IMR-90 (cell line): ENCODE measurements at regions not wholly inside any gene's neighbourhood (a gene's known extent, or its start where the extent isn't known, plus 50 kb on each side); places are given as distances from the start of the nearest gene placed in this dataset.

Source experiments
- ATAC-seq: fragments of 200-7000 bp; cut with Tn5 transposase; 2 replicates; pipeline ENCODE4 v1.9.1; 2020; ENCODE audit warnings: low read depth, mild to moderate bottlenecking, moderate library complexity
- BruUV-seq: library from RNA; stranded (reverse); fragments of 400-500 nt; replicated peaks from 2 replicates; lab custom pipeline; 2021; lab: Mats Ljungman, UMichigan
- CTCF ChIA-PET: fragments of 300-600 bp; formaldehyde crosslinking; extraction: SDS; loops from one replicate; lab custom pipeline; 2021; ENCODE audit warnings: antibody characterized with exemption; lab: Yijun Ruan, JAX
- POLR2A ChIA-PET: fragments of 300-600 bp; sonication (Branson Sonifier 250); formaldehyde crosslinking; loops from one replicate; lab custom pipeline; 2022; ENCODE audit warnings: antibody characterized with exemption; ENCODE audit not compliant: unreplicated experiment; lab: Charles Lee
- DNase-seq: peaks from one replicate; pipeline ENCODE4 v3.0.0; 2013
- H2AFZ ChIP-seq: replicated peaks from 2 replicates; pipeline ENCODE3; 2013; ENCODE audit warnings: low read length, mild to moderate bottlenecking; ENCODE audit not compliant: poor library complexity
- H2AK5ac ChIP-seq: 2 replicates; pipeline ENCODE4 v1.6.1; 2013; ENCODE audit warnings: low read depth, low read length, inconsistent platforms
- H2AK9ac ChIP-seq: replicated peaks from 2 replicates; pipeline ENCODE3; 2013; ENCODE audit warnings: mild to moderate bottlenecking, low read depth, low read length, moderate library complexity; ENCODE audit not compliant: poor library complexity
- H2BK120ac ChIP-seq: 2 replicates; pipeline ENCODE4 v1.6.1; 2013; ENCODE audit warnings: low read depth, low read length, inconsistent platforms
- H2BK15ac ChIP-seq: 3 replicates; pipeline ENCODE4 v1.6.1; 2013; ENCODE audit warnings: low read depth, low read length, inconsistent platforms
- H2BK20ac ChIP-seq: 2 replicates; pipeline ENCODE4 v1.6.1; 2013; ENCODE audit warnings: low read depth, mild to moderate bottlenecking, inconsistent platforms, low read length, moderate library complexity
- H2BK5ac ChIP-seq: 2 replicates; pipeline ENCODE4 v1.6.1; 2013; ENCODE audit warnings: mild to moderate bottlenecking, low read depth, low read length, inconsistent platforms; ENCODE audit not compliant: poor library complexity, severe bottlenecking
- H3K14ac ChIP-seq: replicated peaks from 2 replicates; pipeline ENCODE4 v1.6.1; 2013; ENCODE audit warnings: low read depth, low read length, inconsistent platforms
- H3K18ac ChIP-seq: 2 replicates; pipeline ENCODE4 v1.6.1; 2013; ENCODE audit warnings: low read depth, low read length, control low read depth
- H3K23ac ChIP-seq: 2 replicates; pipeline ENCODE4 v1.6.1; 2013; ENCODE audit warnings: low read depth, low read length, inconsistent platforms
- H3K27ac ChIP-seq: 2 replicates; pipeline ENCODE4 v1.5.1; 2013; ENCODE audit warnings: mild to moderate bottlenecking, control low read depth, low read length; ENCODE audit not compliant: insufficient read depth
- H3K27me3 ChIP-seq: 2 replicates; pipeline ENCODE4 v1.6.1; 2013; ENCODE audit warnings: low read length; ENCODE audit not compliant: control insufficient read depth, insufficient read depth
- H3K36me3 ChIP-seq: 2 replicates; pipeline ENCODE4 v1.6.1; 2013; ENCODE audit warnings: low read length, mixed read lengths; ENCODE audit not compliant: control insufficient read depth, insufficient read depth
- H3K4ac ChIP-seq: 2 replicates; pipeline ENCODE4 v1.6.1; 2013; ENCODE audit warnings: low read depth, low read length, inconsistent platforms
- H3K4me1 ChIP-seq: 2 replicates; pipeline ENCODE4 v1.6.1; 2013; ENCODE audit warnings: low read length, mixed read lengths; ENCODE audit not compliant: control insufficient read depth, insufficient read depth
- H3K4me2 ChIP-seq: 2 replicates; pipeline ENCODE4 v1.6.1; 2013; ENCODE audit warnings: low read depth, mild to moderate bottlenecking, control low read depth, low read length, moderate library complexity
- H3K4me3 ChIP-seq: 2 replicates; pipeline ENCODE4 v1.5.1; 2013; ENCODE audit warnings: low read depth, mild to moderate bottlenecking, control low read depth, low read length, moderate library complexity; ENCODE audit not compliant: insufficient read depth
- H3K56ac ChIP-seq: 2 replicates; pipeline ENCODE4 v1.6.1; 2013; ENCODE audit warnings: low read length, inconsistent platforms; ENCODE audit not compliant: insufficient read depth; ENCODE audit errors: extremely low read depth
- H3K79me1 ChIP-seq, 2 experiments: 2 replicates each; pipeline ENCODE4 v1.6.1; 2013; ENCODE audit warnings: low read length in 2 of 2, inconsistent platforms in 1 of 2, low read depth in 1 of 2
- H3K9ac ChIP-seq: 2 replicates; pipeline ENCODE4 v1.6.1; 2013; ENCODE audit warnings: low read depth, low read length, control low read depth
- H3K9me1 ChIP-seq: 2 replicates; pipeline ENCODE4 v1.6.1; 2013; ENCODE audit warnings: low read length, inconsistent platforms; ENCODE audit not compliant: insufficient read depth
- H3K9me3 ChIP-seq: 2 replicates; pipeline ENCODE4 v1.6.1; 2013; ENCODE audit warnings: low read length; ENCODE audit not compliant: control insufficient read depth, insufficient read depth
- H4K20me1 ChIP-seq: 2 replicates; pipeline ENCODE4 v1.6.1; 2013; ENCODE audit warnings: low read length, inconsistent platforms; ENCODE audit not compliant: insufficient read depth
- H4K5ac ChIP-seq: 2 replicates; pipeline ENCODE4 v1.6.1; 2013; ENCODE audit warnings: mild to moderate bottlenecking, low read depth, low read length, control low read depth
- H4K8ac ChIP-seq, 2 experiments: 2 replicates each; pipeline ENCODE4 v1.6.1; 2013; ENCODE audit warnings: low read depth in 2 of 2, low read length in 2 of 2, control low read depth in 1 of 2, inconsistent platforms in 1 of 2
- H4K91ac ChIP-seq: 2 replicates; pipeline ENCODE4 v1.6.1; 2013; ENCODE audit warnings: low read depth, low read length, inconsistent platforms; ENCODE audit not compliant: insufficient read depth
- CEBPB ChIP-seq: IDR thresholded peaks from 2 replicates; pipeline ENCODE4 v1.6.1; 2012; ENCODE audit warnings: low read depth, low read length, improper control_type of control experiment
- CTCF ChIP-seq: conservative IDR thresholded peaks from 2 replicates; pipeline ENCODE4 v1.5.1; 2012; ENCODE audit warnings: mild to moderate bottlenecking, low read depth, low read length, improper control_type of control experiment
- FOS ChIP-seq: fragments of 150-350 bp; IDR thresholded peaks from 2 replicates; pipeline ENCODE4 v1.6.1; 2016; ENCODE audit warnings: low read depth, low read length
- MAZ ChIP-seq: IDR thresholded peaks from 2 replicates; pipeline ENCODE4 v1.6.1; 2012; ENCODE audit warnings: low read depth, mild to moderate bottlenecking, low read length, improper control_type of control experiment, moderate library complexity, borderline replicate concordance
- MXI1 ChIP-seq: IDR thresholded peaks from 2 replicates; pipeline ENCODE4 v1.6.1; 2012; ENCODE audit warnings: low read depth, mild to moderate bottlenecking, low read length, moderate library complexity, borderline replicate concordance
- RCOR1 ChIP-seq: IDR thresholded peaks from 2 replicates; pipeline ENCODE4 v1.6.1; 2012; ENCODE audit warnings: mild to moderate bottlenecking, low read length, improper control_type of control experiment; ENCODE audit not compliant: insufficient replicate concordance
- RFX5 ChIP-seq: IDR thresholded peaks from 2 replicates; pipeline ENCODE4 v1.8.0; 2012; ENCODE audit warnings: low read depth, mild to moderate bottlenecking, low read length, moderate library complexity
- SMC3 ChIP-seq: fragments of 150-350 bp; IDR thresholded peaks from 2 replicates; pipeline ENCODE4 v1.6.1; 2016; ENCODE audit warnings: low read depth, mild to moderate bottlenecking, antibody characterized with exemption, low read length, moderate library complexity
- WGBS, 2 experiments: methylation state at CpG; one replicate each; pipeline versions ENCODE4 v1.1.5 to v1.1.7; 2013; ENCODE audit warnings: missing lambda C conversion rate in 2 of 2; ENCODE audit not compliant: insufficient read length in 1 of 2; ENCODE audit errors: extremely low coverage in 2 of 2; 5-methylcytosine and 5-hydroxymethylcytosine counted together
- dilution Hi-C: fragments of 300-500 bp; cut with HindIII; formaldehyde crosslinking; loops from one replicate; pipeline ENCODE4 v1.14.3; 2018; ENCODE audit warnings: low sequenced_read_pairs; ENCODE audit not compliant: unreplicated experiment
- in situ Hi-C: fragments of 300-500 bp; cut with MboI; formaldehyde crosslinking; loops from 3 replicates; pipeline ENCODE4 v1.14.3; 2019; ENCODE audit warnings: low sequenced_read_pairs, inconsistent platforms, mixed read lengths
- intact Hi-C: fragments of 100-400 bp; cut with micrococcal nuclease; formaldehyde crosslinking; loops from 2 replicates; pipeline ENCODE4 v1.10.0; 2022

DNA sequence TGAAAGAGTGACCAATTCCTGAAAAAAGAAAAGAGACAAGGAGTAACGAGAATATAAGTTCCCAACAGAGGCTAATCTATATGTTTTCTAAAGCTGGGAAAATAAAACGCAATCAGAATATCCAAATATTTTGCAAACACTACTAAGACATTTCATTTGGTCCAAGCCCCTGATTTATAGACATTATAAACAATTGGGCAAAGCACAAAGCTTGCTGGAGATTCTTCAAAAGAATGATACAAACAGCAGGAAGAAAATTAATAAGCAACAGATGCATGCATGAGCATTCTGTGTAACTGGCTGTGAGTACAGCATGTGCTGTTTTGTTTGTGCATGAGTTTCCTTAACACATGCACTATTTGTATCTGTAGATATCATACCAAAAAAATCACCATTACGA is 552.9 kb downstream of the LTN1 start:
- H2BK15ac ChIP-seq, result peak overlapping the region; percentile 33; the same call in 1 of the 3 replicates
- H3K4me2 ChIP-seq, result peak overlapping the region; percentile 75
- H4K5ac ChIP-seq, result peak overlapping the region; percentile 95
- no peak overlapping the region for H3K9ac ChIP-seq
- peak overlapping the region in 1 of 2 experiments; percentile 34; a peak in 2 of 4 replicates for H4K8ac ChIP-seq
- peaks cover 8% of the 10 kb centered on the region for H3K4me1 ChIP-seq
- H2AFZ ChIP-seq, result no peak overlapping the region
- ChIA-PET CTCF (no interaction called here), POLR2A (no interaction called here)
- intact Hi-C loops, result loop anchor here (5.0 kb wide), 1 partner anchor 1592 kb away; the partner anchor contains the start of gene ADAMTS1
- WGBS, 2 experiments, result no CpG with 5 or more reads among the region's 3 CpGs
- H2BK5ac ChIP-seq, result peak overlapping the region; percentile 13
- in situ Hi-C loops, result no loop called here
- H4K91ac ChIP-seq, result no peak overlapping the region; the same call in 1 of the 2 replicates
- H3K27ac ChIP-seq, result peak overlapping the region; percentile 60; the same call in 1 of the 2 replicates
- H3K79me1 ChIP-seq, result no peaks in the 10 kb centered on the region
- H3K23ac ChIP-seq, result no peak overlapping the region
- H2BK20ac ChIP-seq, result peak overlapping the region; percentile 57; the same call in 1 of the 2 replicates
- no peak overlapping the region for H3K4me3 ChIP-seq
- ATAC-seq, result peak; percentile 58
- peak; percentile 73 for DNase-seq
- H3K4ac ChIP-seq, result no peak overlapping the region
- peak overlapping the region; percentile 41; the same call in 1 of the 2 replicates for H2BK120ac ChIP-seq
- no TSS peak for BruUV-seq
- no peaks in the 10 kb centered on the region for H3K27me3 ChIP-seq
- H3K56ac ChIP-seq, result peak overlapping the region; percentile 15; the same call in 1 of the 2 replicates
- no peaks in the 10 kb centered on the region for H3K9me3 ChIP-seq
- peaks cover 2% of the 10 kb centered on the region; the same call in 1 of the 2 replicates for H3K9me1 ChIP-seq
- no peak overlapping the region for H2AK9ac ChIP-seq
- dilution Hi-C loops, result no loop called here
- no peak overlapping the region for H3K14ac ChIP-seq
- peak overlapping the region; percentile 91 for H3K18ac ChIP-seq
- no peak overlapping the region for H2AK5ac ChIP-seq
- H3K36me3 ChIP-seq, result no peaks in the 10 kb centered on the region
- no peak for TF ChIP-seq MXI1
- TF ChIP-seq RCOR1, result no peak
- TF ChIP-seq CTCF, result no peak
- TF ChIP-seq SMC3, result no peak
- 0 out of 2 replicates have a peak, but pooled peaks have one; percentile 25 for TF ChIP-seq CEBPB
- TF ChIP-seq FOS, result no peak
- no peak for TF ChIP-seq MAZ
- TF ChIP-seq RFX5, result no peak
- H4K20me1 ChIP-seq, result no peaks in the 10 kb centered on the region
